Gastrocnemius medialis (tissue), 4 donors: ENCODE measurements at regions not wholly inside any gene's neighbourhood (a gene's known extent, or its start where the extent isn't known, plus 50 kb on each side); places are given as distances from the start of the nearest gene placed in this dataset.

Experiments used
- CTCF ChIP-seq, 5 experiments: fragments of 450-650 bp in 3 of 5; fragments of 200-600 bp in 2 of 5; sonication (generic) in 2 of 5; IDR thresholded peaks in 4 of 5; conservative IDR thresholded peaks in 1 of 5; 1 replicate in 4 of 5; 2 replicates in 1 of 5; pipeline ENCODE4 v1.5.1; 2016 to 2019; ENCODE audit warnings: antibody characterized with exemption in 5 of 5, mild to moderate bottlenecking in 3 of 5, moderate library complexity in 3 of 5
- POLR2A ChIP-seq, 2 donors: fragments of 450-650 bp; IDR thresholded peaks; one replicate each; pipeline ENCODE4 v1.6.1; 2017; ENCODE audit warnings: antibody characterized with exemption in 2 of 2, mild to moderate bottlenecking in 2 of 2, moderate library complexity in 2 of 2

- no peak for TF ChIP-seq CTCF (IDR thresholded peaks at IDR 0.05 in 4 of 5, conservative IDR thresholded peaks at IDR 0.05 in 1 of 5)
- TF ChIP-seq POLR2A (IDR thresholded peaks at IDR 0.05), result no peak
Measured at GRCh38 chr7:93626869-93627268, 52.3 kb upstream of the CALCR start.
